NOMO-1 treated with DMSO at 0.1 percent for 48 hours (cell line): ENCODE measurements at regions not wholly inside any gene's neighbourhood (a gene's known extent, or its start where the extent isn't known, plus 50 kb on each side); places are given as distances from the start of the nearest gene placed in this dataset.

Experiments
- DNase-seq: peaks from one replicate; lab custom pipeline; 2025; ENCODE audit not compliant: unreplicated experiment; lab: John Stamatoyannopoulos, UW

GRCh38 chr2:74759986-74760385, 73.9 kb upstream of the HK2 start:
- DNase-seq, result no peak

GRCh38 chr2:74760875-74761630, 72.9 kb upstream of the HK2 start:
- DNase-seq, result no peak

- DNase-seq, result peak; percentile 26
Observed at GRCh38 chr2:74762789-74763188, 71.1 kb upstream of the HK2 start.

GRCh38 chr2:74763962-74764428, 69.9 kb upstream of the HK2 start:
- DNase-seq, result no peak

- peak; percentile 75 for DNase-seq
Observed at GRCh38 chr2:74764429-74765272, 69.3 kb upstream of the HK2 start.

- no peak for DNase-seq
Observed at GRCh38 chr2:74766780-74767179, 67.1 kb upstream of the HK2 start.

GRCh38 chr2:74767618-74768017, 66.3 kb upstream of the HK2 start:
- DNase-seq, result no peak

GRCh38 chr2:74768401-74768914, 65.5 kb upstream of the HK2 start:
- DNase-seq, result no peak

- no peak for DNase-seq
Observed at GRCh38 chr2:74772046-74772445, 61.9 kb upstream of the HK2 start.

GRCh38 chr2:74777161-74777900, 56.6 kb upstream of the HK2 start:
- no peak for DNase-seq

- no peak for DNase-seq
Observed at GRCh38 chr2:74778381-74779264, 55.3 kb upstream of the HK2 start.

GRCh38 chr2:74779265-74779558, 54.7 kb upstream of the HK2 start:
- no peak for DNase-seq

GRCh38 chr2:74779587-74780135, 54.3 kb upstream of the HK2 start:
- DNase-seq, result no peak
